ENCODE measurements at regions not wholly inside any gene's neighbourhood (a gene's known extent, or its start where the extent isn't known, plus 50 kb on each side); places are given as distances from the start of the nearest gene placed in this dataset.

GRCh38 chr10:132479603-132480221 is 57.9 kb upstream of the INPP5A start:
- TF ChIP-seq, protein P1, sequence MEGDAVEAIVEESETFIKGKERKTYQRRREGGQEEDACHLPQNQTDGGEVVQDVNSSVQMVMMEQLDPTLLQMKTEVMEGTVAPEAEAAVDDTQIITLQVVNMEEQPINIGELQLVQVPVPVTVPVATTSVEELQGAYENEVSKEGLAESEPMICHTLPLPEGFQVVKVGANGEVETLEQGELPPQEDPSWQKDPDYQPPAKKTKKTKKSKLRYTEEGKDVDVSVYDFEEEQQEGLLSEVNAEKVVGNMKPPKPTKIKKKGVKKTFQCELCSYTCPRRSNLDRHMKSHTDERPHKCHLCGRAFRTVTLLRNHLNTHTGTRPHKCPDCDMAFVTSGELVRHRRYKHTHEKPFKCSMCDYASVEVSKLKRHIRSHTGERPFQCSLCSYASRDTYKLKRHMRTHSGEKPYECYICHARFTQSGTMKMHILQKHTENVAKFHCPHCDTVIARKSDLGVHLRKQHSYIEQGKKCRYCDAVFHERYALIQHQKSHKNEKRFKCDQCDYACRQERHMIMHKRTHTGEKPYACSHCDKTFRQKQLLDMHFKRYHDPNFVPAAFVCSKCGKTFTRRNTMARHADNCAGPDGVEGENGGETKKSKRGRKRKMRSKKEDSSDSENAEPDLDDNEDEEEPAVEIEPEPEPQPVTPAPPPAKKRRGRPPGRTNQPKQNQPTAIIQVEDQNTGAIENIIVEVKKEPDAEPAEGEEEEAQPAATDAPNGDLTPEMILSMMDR (IDR thresholded peaks at IDR 0.05), result no peak
- no peak for TF ChIP-seq POLR2A (IDR thresholded peaks at IDR 0.05)

Measured in right lobe of liver (tissue), 4 donors.